HEK293 (cell line): ENCODE measurements at regions not wholly inside any gene's neighbourhood (a gene's known extent, or its start where the extent isn't known, plus 50 kb on each side); places are given as distances from the start of the nearest gene placed in this dataset.

Source experiments
- OVOL3 ChIP-seq: fragments of 450-650 bp; formaldehyde crosslinking; IDR thresholded peaks from 2 replicates; pipeline ENCODE4 v1.5.1; 2016; ENCODE audit warnings: missing biosample characterization, missing genetic modification characterization
- YY1 ChIP-seq: fragments of 450-650 bp; formaldehyde crosslinking; IDR thresholded peaks from 2 replicates; pipeline ENCODE4 v1.5.1; 2018; ENCODE audit warnings: missing biosample characterization, missing genetic modification characterization
- ZFP41 ChIP-seq: fragments of 450-650 bp; formaldehyde crosslinking; IDR thresholded peaks from 2 replicates; pipeline ENCODE4 v1.5.1; 2016; ENCODE audit warnings: missing biosample characterization, missing genetic modification characterization, borderline replicate concordance
- ZNF311 ChIP-seq: fragments of 450-650 bp; formaldehyde crosslinking; IDR thresholded peaks from 2 replicates; pipeline ENCODE4 v1.5.1; 2017; ENCODE audit warnings: missing biosample characterization, missing genetic modification characterization, borderline replicate concordance
- ZNF76 ChIP-seq: fragments of 450-650 bp; formaldehyde crosslinking; IDR thresholded peaks from 2 replicates; pipeline ENCODE4; 2016; ENCODE audit warnings: low read depth, missing biosample characterization, missing genetic modification characterization, borderline replicate concordance
- TF ChIP-seq, protein P1 (sequence below): fragments of 450-650 bp; formaldehyde crosslinking; IDR thresholded peaks from 2 replicates; pipeline ENCODE4 v1.5.1; 2016; ENCODE audit warnings: missing biosample characterization, missing genetic modification characterization
- TF ChIP-seq, protein P2 (sequence below): fragments of 450-650 bp; formaldehyde crosslinking; IDR thresholded peaks from 2 replicates; pipeline ENCODE4 v1.5.1; 2017; ENCODE audit warnings: missing biosample characterization, missing genetic modification characterization
- TF ChIP-seq, protein P3 (sequence below): fragments of 450-650 bp; formaldehyde crosslinking; IDR thresholded peaks from 2 replicates; pipeline ENCODE4 v1.5.1; 2017; ENCODE audit warnings: missing biosample characterization, missing genetic modification characterization

DNA sequence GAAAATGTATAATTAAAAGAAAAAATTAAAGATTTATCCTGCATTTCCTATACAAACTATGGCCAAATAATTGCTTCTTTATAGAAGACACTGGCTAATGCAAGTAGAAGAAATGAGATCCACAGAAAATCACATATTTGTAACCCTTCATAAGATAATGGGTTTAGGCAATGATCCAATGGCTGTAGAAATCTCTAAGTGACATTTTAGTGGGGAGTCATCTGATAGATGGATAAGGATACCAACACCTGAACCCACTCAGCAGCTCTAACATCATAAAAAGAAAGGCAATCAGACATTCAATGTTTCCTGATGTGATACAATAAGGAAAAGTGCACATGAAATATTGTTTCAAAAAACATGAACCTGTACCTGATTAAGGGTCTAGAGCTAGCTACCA is 297.5 kb downstream of the CXCL12 start:
- TF ChIP-seq, protein P1, sequence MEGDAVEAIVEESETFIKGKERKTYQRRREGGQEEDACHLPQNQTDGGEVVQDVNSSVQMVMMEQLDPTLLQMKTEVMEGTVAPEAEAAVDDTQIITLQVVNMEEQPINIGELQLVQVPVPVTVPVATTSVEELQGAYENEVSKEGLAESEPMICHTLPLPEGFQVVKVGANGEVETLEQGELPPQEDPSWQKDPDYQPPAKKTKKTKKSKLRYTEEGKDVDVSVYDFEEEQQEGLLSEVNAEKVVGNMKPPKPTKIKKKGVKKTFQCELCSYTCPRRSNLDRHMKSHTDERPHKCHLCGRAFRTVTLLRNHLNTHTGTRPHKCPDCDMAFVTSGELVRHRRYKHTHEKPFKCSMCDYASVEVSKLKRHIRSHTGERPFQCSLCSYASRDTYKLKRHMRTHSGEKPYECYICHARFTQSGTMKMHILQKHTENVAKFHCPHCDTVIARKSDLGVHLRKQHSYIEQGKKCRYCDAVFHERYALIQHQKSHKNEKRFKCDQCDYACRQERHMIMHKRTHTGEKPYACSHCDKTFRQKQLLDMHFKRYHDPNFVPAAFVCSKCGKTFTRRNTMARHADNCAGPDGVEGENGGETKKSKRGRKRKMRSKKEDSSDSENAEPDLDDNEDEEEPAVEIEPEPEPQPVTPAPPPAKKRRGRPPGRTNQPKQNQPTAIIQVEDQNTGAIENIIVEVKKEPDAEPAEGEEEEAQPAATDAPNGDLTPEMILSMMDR (tag by site-specific recombination), result no peak
- TF ChIP-seq, protein P2, sequence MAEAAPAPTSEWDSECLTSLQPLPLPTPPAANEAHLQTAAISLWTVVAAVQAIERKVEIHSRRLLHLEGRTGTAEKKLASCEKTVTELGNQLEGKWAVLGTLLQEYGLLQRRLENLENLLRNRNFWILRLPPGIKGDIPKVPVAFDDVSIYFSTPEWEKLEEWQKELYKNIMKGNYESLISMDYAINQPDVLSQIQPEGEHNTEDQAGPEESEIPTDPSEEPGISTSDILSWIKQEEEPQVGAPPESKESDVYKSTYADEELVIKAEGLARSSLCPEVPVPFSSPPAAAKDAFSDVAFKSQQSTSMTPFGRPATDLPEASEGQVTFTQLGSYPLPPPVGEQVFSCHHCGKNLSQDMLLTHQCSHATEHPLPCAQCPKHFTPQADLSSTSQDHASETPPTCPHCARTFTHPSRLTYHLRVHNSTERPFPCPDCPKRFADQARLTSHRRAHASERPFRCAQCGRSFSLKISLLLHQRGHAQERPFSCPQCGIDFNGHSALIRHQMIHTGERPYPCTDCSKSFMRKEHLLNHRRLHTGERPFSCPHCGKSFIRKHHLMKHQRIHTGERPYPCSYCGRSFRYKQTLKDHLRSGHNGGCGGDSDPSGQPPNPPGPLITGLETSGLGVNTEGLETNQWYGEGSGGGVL (tag by site-specific recombination), result no peak
- TF ChIP-seq, protein P3, sequence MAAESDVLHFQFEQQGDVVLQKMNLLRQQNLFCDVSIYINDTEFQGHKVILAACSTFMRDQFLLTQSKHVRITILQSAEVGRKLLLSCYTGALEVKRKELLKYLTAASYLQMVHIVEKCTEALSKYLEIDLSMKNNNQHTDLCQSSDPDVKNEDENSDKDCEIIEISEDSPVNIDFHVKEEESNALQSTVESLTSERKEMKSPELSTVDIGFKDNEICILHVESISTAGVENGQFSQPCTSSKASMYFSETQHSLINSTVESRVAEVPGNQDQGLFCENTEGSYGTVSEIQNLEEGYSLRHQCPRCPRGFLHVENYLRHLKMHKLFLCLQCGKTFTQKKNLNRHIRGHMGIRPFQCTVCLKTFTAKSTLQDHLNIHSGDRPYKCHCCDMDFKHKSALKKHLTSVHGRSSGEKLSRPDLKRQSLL, result no peak
- TF ChIP-seq OVOL3 (tag by site-specific recombination), result no peak
- TF ChIP-seq ZFP41, result no peak
- TF ChIP-seq ZNF76 (tag by site-specific recombination), result no peak
- no peak for TF ChIP-seq ZNF311
- no peak for TF ChIP-seq YY1 (tag by site-specific recombination)
